ENCODE measurements at regions not wholly inside any gene's neighbourhood (a gene's known extent, or its start where the extent isn't known, plus 50 kb on each side); places are given as distances from the start of the nearest gene placed in this dataset.

GRCh38 chr20:41747226-41747625 lies 129.0 kb upstream of the CHD6 start:
- DNase-seq (no peak), ATAC-seq (no peak)
- no peaks in the 10 kb centered on the region for H3K9me3 Mint-ChIP-seq
- H3K27me3 Mint-ChIP-seq = peaks cover 21% of the 10 kb centered on the region
- no peak overlapping the region for H3K4me3 Mint-ChIP-seq
- no peaks in the 10 kb centered on the region for H3K4me1 Mint-ChIP-seq (ENCODE audit: low read depth)
- TF ChIP-seq CTCF (IDR thresholded peaks at IDR 0.05) = no peak
- ChIA-PET POLR2A (no interaction called here), CTCF (interaction anchor here (2.1 kb wide), 1 partner anchor 13 kb away, joined by 7 read pairs; no protein-coding TSS in a partner anchor)
- no peak overlapping the region for H3K27ac Mint-ChIP-seq
- no peaks in the 10 kb centered on the region for H3K36me3 Mint-ChIP-seq (ENCODE audit: low read depth)
- intact Hi-C loops (cut with micrococcal nuclease) = no loop called here

- H3K4me1 Mint-ChIP-seq (ENCODE audit: low read depth) = no peaks in the 10 kb centered on the region
- H3K36me3 Mint-ChIP-seq (ENCODE audit: low read depth) = no peaks in the 10 kb centered on the region
- H3K4me3 Mint-ChIP-seq = no peak overlapping the region
- peaks cover 21% of the 10 kb centered on the region for H3K27me3 Mint-ChIP-seq
- POLR2A ChIA-PET = no interaction called here
- DNase-seq = no peak
- ATAC-seq = no peak
- no peak overlapping the region for H3K27ac Mint-ChIP-seq
- CTCF ChIA-PET = interaction anchor here (1.3 to 2.1 kb wide), 2 partner anchors 12 to 17 kb away, joined by 5 to 7 read pairs; no protein-coding TSS in a partner anchor
- intact Hi-C loops (cut with micrococcal nuclease) = no loop called here
- no peaks in the 10 kb centered on the region for H3K9me3 Mint-ChIP-seq
- no peak for TF ChIP-seq CTCF (IDR thresholded peaks at IDR 0.05)
Measured at GRCh38 chr20:41746635-41747034, 128.5 kb upstream of the CHD6 start.

GRCh38 chr20:41738604-41739206 lies 120.5 kb upstream of the CHD6 start:
- ChIA-PET POLR2A (no interaction called here), CTCF (interaction anchor here (0.7 to 2.9 kb wide), 13 partner anchors 10 to 1670 kb away, joined by 3 to 16 read pairs (median 4); no protein-coding TSS in a partner anchor)
- no peaks in the 10 kb centered on the region for H3K36me3 Mint-ChIP-seq (ENCODE audit: low read depth)
- DNase-seq (peak; percentile 62), ATAC-seq (peak; percentile 64)
- peaks cover 4% of the 10 kb centered on the region for H3K27me3 Mint-ChIP-seq
- H3K9me3 Mint-ChIP-seq = no peaks in the 10 kb centered on the region
- intact Hi-C loops (cut with micrococcal nuclease) = no loop called here
- H3K4me3 Mint-ChIP-seq = no peak overlapping the region
- no peaks in the 10 kb centered on the region for H3K4me1 Mint-ChIP-seq (ENCODE audit: low read depth)
- no peak overlapping the region for H3K27ac Mint-ChIP-seq
- TF ChIP-seq CTCF (IDR thresholded peaks at IDR 0.05) = peak; percentile 94

GRCh38 chr20:41735949-41736348 lies 117.8 kb upstream of the CHD6 start:
- Mint-ChIP-seq H3K4me3 (no peak overlapping the region), H3K36me3 (ENCODE audit: low read depth) (no peaks in the 10 kb centered on the region), H3K27ac (no peak overlapping the region), H3K27me3 (peaks cover 1% of the 10 kb centered on the region), H3K4me1 (ENCODE audit: low read depth) (no peaks in the 10 kb centered on the region), H3K9me3 (no peaks in the 10 kb centered on the region)
- intact Hi-C loops (cut with micrococcal nuclease) = no loop called here
- no peak for TF ChIP-seq CTCF (IDR thresholded peaks at IDR 0.05)
- ATAC-seq = no peak
- ChIA-PET POLR2A (no interaction called here), CTCF (no interaction called here)
- no peak for DNase-seq

GRCh38 chr20:41734506-41734945 lies 116.3 kb upstream of the CHD6 start:
- ChIA-PET CTCF (interaction anchor here (0.6 to 2.1 kb wide), 11 partner anchors 9 to 1674 kb away, joined by 3 to 10 read pairs (median 4); no protein-coding TSS in a partner anchor), POLR2A (no interaction called here)
- intact Hi-C loops (cut with micrococcal nuclease) = no loop called here
- TF ChIP-seq CTCF (IDR thresholded peaks at IDR 0.05) = peak; percentile 91
- H3K27ac Mint-ChIP-seq = no peak overlapping the region
- DNase-seq (peak; percentile 35), ATAC-seq (peak; percentile 73)
- no peaks in the 10 kb centered on the region for H3K9me3 Mint-ChIP-seq
- no peaks in the 10 kb centered on the region for H3K4me1 Mint-ChIP-seq (ENCODE audit: low read depth)
- no peaks in the 10 kb centered on the region for H3K36me3 Mint-ChIP-seq (ENCODE audit: low read depth)
- H3K27me3 Mint-ChIP-seq = peaks cover 1% of the 10 kb centered on the region
- H3K4me3 Mint-ChIP-seq = no peak overlapping the region
